H1 (cell line): ENCODE measurements at regions not wholly inside any gene's neighbourhood (a gene's known extent, or its start where the extent isn't known, plus 50 kb on each side); places are given as distances from the start of the nearest gene placed in this dataset.

Experiments used
- ASH2L ChIP-seq: fragments of 200-600, 300-600 bp; sonication (generic); IDR thresholded peaks from one replicate; pipeline ENCODE4 v1.7.1; 2017; ENCODE audit warnings: low read length
- BACH1 ChIP-seq: IDR thresholded peaks from 2 replicates; pipeline ENCODE4 v1.6.1; 2012; ENCODE audit warnings: low read length, improper control_type of control experiment
- CEBPB ChIP-seq: IDR thresholded peaks from 2 replicates; pipeline ENCODE4 v1.6.1; 2012; ENCODE audit warnings: low read depth, low read length
- CHD1 ChIP-seq: IDR thresholded peaks from 2 replicates; pipeline ENCODE4 v1.6.1; 2012; ENCODE audit warnings: low read depth, low read length, improper control_type of control experiment
- CHD2 ChIP-seq: IDR thresholded peaks from 2 replicates; pipeline ENCODE4 v1.6.1; 2012; ENCODE audit warnings: low read length, improper control_type of control experiment
- CREB1 ChIP-seq: IDR thresholded peaks from 2 replicates; pipeline ENCODE4 v1.6.1; 2012; ENCODE audit warnings: inconsistent platforms
- EGR1 ChIP-seq: IDR thresholded peaks from 2 replicates; pipeline ENCODE4 v1.6.1; 2011; ENCODE audit warnings: low read depth, low read length, borderline replicate concordance
- GTF2F1 ChIP-seq: IDR thresholded peaks from 2 replicates; pipeline ENCODE4 v1.6.1; 2012; ENCODE audit warnings: low read depth, low read length, improper control_type of control experiment, borderline replicate concordance
- HDAC2 ChIP-seq, 2 experiments: fragments of 300-600 bp in 1 of 2; sonication (generic) in 1 of 2; IDR thresholded peaks; 2 replicates each; pipeline ENCODE4 v1.6.1; 2011 to 2012; ENCODE audit warnings: low read depth in 2 of 2, low read length in 2 of 2, mild to moderate bottlenecking in 2 of 2, moderate library complexity in 2 of 2, borderline replicate concordance in 1 of 2, inconsistent platforms in 1 of 2
- HDAC6 ChIP-seq: IDR thresholded peaks from one replicate; pipeline ENCODE4 v1.7.1; 2012; ENCODE audit warnings: low read depth, mild to moderate bottlenecking, inconsistent platforms, low read length, moderate library complexity
- KDM1A ChIP-seq: fragments of 200-600, 300-600 bp; sonication (generic); IDR thresholded peaks from 2 replicates; pipeline ENCODE4 v1.7.1; 2016; ENCODE audit warnings: mild to moderate bottlenecking, low read length, borderline replicate concordance
- KDM5A ChIP-seq: fragments of 200-600 bp; IDR thresholded peaks from 2 replicates; pipeline ENCODE4 v1.7.1; 2012; ENCODE audit warnings: mild to moderate bottlenecking, low read length, inconsistent platforms, mixed read lengths
- NANOG ChIP-seq: IDR thresholded peaks from 2 replicates; pipeline ENCODE4 v1.6.1; 2011; ENCODE audit warnings: low read length, low read depth, mild to moderate bottlenecking, inconsistent platforms; ENCODE audit not compliant: insufficient read depth, poor library complexity, severe bottlenecking
- PHF8 ChIP-seq: fragments of 200-600 bp; sonication (generic); conservative IDR thresholded peaks from 2 replicates; pipeline ENCODE4 v1.7.1; 2012; ENCODE audit warnings: low read depth, mild to moderate bottlenecking, inconsistent platforms, low read length, moderate library complexity
- POLR2AphosphoS5 ChIP-seq: IDR thresholded peaks from 2 replicates; pipeline ENCODE4 v1.6.1; 2011; ENCODE audit warnings: low read depth, low read length
- RXRA ChIP-seq: IDR thresholded peaks from 2 replicates; pipeline ENCODE4 v1.6.1; 2011; ENCODE audit warnings: low read depth, mild to moderate bottlenecking, low read length, moderate library complexity; ENCODE audit not compliant: insufficient read depth
- SP2 ChIP-seq: IDR thresholded peaks from 2 replicates; pipeline ENCODE4 v1.6.1; 2012; ENCODE audit warnings: mild to moderate bottlenecking, low read length, inconsistent platforms
- SRF ChIP-seq: IDR thresholded peaks from 2 replicates; pipeline ENCODE4 v1.6.1; 2011; ENCODE audit warnings: mild to moderate bottlenecking, low read depth, low read length, moderate library complexity
- SUZ12 ChIP-seq: fragments of 200-600 bp; sonication (generic); IDR thresholded peaks from 2 replicates; pipeline ENCODE4 v1.6.1; 2012; ENCODE audit warnings: mild to moderate bottlenecking, inconsistent platforms, low read length, moderate library complexity, mixed read lengths
- TAF1 ChIP-seq: IDR thresholded peaks from 2 replicates; pipeline ENCODE4 v1.6.1; 2011; ENCODE audit warnings: mild to moderate bottlenecking, low read depth, low read length
- TAF7 ChIP-seq: optimal IDR thresholded peaks from 2 replicates; pipeline ENCODE3; 2011; ENCODE audit warnings: low read depth, mild to moderate bottlenecking, inconsistent platforms, low read length, moderate library complexity, borderline replicate concordance
- TBP ChIP-seq: IDR thresholded peaks from 2 replicates; pipeline ENCODE4 v1.6.1; 2011; ENCODE audit warnings: low read depth, low read length, improper control_type of control experiment
- ZNF274 ChIP-seq: IDR thresholded peaks from 2 replicates; pipeline ENCODE4 v1.7.0; 2012; ENCODE audit warnings: low read length, borderline replicate concordance; ENCODE audit errors: extremely low read depth
- TF ChIP-seq, protein P1 (sequence below): IDR thresholded peaks from 2 replicates; pipeline ENCODE4 v1.6.1; 2012; ENCODE audit warnings: inconsistent platforms

DNA sequence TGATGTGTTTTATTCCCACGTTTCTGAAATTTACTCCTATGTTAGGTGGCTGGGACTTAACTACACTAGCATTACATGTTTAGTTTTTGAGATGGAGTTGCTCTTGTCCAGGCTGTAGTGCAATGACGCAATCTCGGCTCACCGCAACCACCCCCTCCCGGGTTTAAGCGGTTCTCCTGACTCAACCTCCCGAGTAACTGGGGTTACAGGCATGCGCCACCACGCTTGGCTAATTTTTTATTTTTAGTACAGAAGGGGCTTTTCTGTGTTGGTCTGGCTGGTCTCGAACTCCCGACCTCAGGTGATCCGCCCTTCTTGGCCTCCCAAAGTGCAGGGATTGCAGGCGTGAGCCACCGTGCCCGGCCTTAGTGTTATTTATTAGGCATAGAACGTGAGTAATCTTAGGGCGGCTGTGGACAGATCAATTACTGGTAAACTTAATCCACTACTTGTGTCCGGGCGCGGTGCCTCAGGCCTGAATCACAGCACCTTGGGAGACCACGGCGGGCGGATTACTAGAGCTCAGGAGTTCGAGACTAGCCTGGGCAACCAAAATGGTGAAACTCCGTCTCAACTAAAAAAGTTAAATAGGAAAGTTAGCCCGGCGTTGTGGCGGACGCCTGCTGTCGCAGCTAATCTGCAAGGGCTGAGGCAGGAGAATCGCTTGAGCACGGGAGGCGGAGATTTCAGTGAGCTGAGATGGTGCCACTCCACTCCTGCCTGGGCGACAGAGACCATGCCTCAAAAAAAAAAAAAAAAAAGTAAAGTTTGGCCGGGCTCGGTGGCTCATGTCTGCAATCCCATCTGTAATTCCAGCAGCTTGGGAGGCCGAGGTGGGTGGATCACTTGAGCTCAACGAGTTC, 123.7 kb upstream of the BTN3A2 start (continued):
- no peak for TF ChIP-seq KDM5A
- TF ChIP-seq NANOG: no peak
- TF ChIP-seq, protein P1, sequence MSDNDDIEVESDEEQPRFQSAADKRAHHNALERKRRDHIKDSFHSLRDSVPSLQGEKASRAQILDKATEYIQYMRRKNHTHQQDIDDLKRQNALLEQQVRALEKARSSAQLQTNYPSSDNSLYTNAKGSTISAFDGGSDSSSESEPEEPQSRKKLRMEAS: peak; percentile 6; the same call in 1 of the 2 replicates
- no peak for TF ChIP-seq CREB1
- no peak for TF ChIP-seq RXRA
- no peak for TF ChIP-seq KDM1A
- no peak for TF ChIP-seq HDAC6
- peak; percentile 95 for TF ChIP-seq CEBPB
- TF ChIP-seq CHD1: peak; percentile 55; the same call in 1 of the 2 replicates
- peak; percentile 89 for TF ChIP-seq TAF7
- no peak for TF ChIP-seq GTF2F1
- no peak for TF ChIP-seq SUZ12
- TF ChIP-seq HDAC2 (IDR thresholded peaks at IDR 0.05; ENCODE audit: borderline replicate concordance in 1 of 2, low read depth in 2 of 2, low read length in 2 of 2): no peak
- TF ChIP-seq TBP: no peak
- no peak for TF ChIP-seq SP2
- TF ChIP-seq ZNF274: no peak
- no peak for TF ChIP-seq BACH1
- TF ChIP-seq SRF: no peak
- TF ChIP-seq TAF1: no peak; the same call in 1 of the 2 replicates
- no peak; the same call in 1 of the 2 replicates for TF ChIP-seq CHD2
- no peak for TF ChIP-seq EGR1
- TF ChIP-seq PHF8: no peak
- TF ChIP-seq POLR2AphosphoS5: peak; percentile 94
- peak; percentile 65 for TF ChIP-seq ASH2L
